GM23338 (cell line): ENCODE measurements at regions not wholly inside any gene's neighbourhood (a gene's known extent, or its start where the extent isn't known, plus 50 kb on each side); places are given as distances from the start of the nearest gene placed in this dataset.

ENCODE experiments used
- ATAC-seq: fragments of 200-7000 bp; cut with Tn5 transposase; 3 replicates; pipeline ENCODE4 v1.9.1; 2020
- DNase-seq: peaks from one replicate; pipeline ENCODE4 v3.0.0-alpha.2; 2015; ENCODE audit warnings: low spot score
- H2AFZ ChIP-seq: fragments of 200-600 bp; sonication (generic); 2 replicates; pipeline ENCODE4 v1.8.0; 2016; ENCODE audit warnings: antibody characterized with exemption, mild to moderate bottlenecking, moderate library complexity
- H3F3A ChIP-seq: fragments of 200-600 bp; sonication (generic); replicated peaks from 2 replicates; pipeline ENCODE4 v1.8.0; 2017; ENCODE audit warnings: antibody characterized with exemption, mixed run types, low read depth
- H3K27ac ChIP-seq: fragments of 200-600 bp; sonication (generic); 2 replicates; pipeline ENCODE4 v1.6.1; 2016; ENCODE audit warnings: low read depth
- H3K27me3 ChIP-seq: fragments of 200-600 bp; sonication (generic); 2 replicates; pipeline ENCODE4 v1.8.0; 2016; ENCODE audit warnings: mild to moderate bottlenecking, mixed run types, moderate library complexity; ENCODE audit not compliant: insufficient read depth
- H3K36me3 ChIP-seq: fragments of 200-600 bp; sonication (generic); 2 replicates; pipeline ENCODE4 v1.8.0; 2016; ENCODE audit warnings: mild to moderate bottlenecking; ENCODE audit not compliant: insufficient read depth
- H3K4me1 ChIP-seq: fragments of 200-600 bp; sonication (generic); 2 replicates; pipeline ENCODE4 v1.8.0; 2016; ENCODE audit warnings: mild to moderate bottlenecking, moderate library complexity; ENCODE audit not compliant: insufficient read depth
- H3K4me2 ChIP-seq: fragments of 200-600 bp; sonication (generic); 2 replicates; pipeline ENCODE4 v1.7.1; 2017; ENCODE audit warnings: mixed run types
- H3K4me3 ChIP-seq: fragments of 200-600 bp; sonication (generic); 2 replicates; pipeline ENCODE4 v1.6.1; 2016; ENCODE audit warnings: mixed run types
- H3K79me2 ChIP-seq: fragments of 200-600 bp; sonication (generic); replicated peaks from 2 replicates; pipeline ENCODE4 v1.8.0; 2017; ENCODE audit warnings: mild to moderate bottlenecking; ENCODE audit not compliant: insufficient read depth
- H3K9me2 ChIP-seq: fragments of 200-600 bp; sonication (generic); 2 replicates; pipeline ENCODE4 v1.8.0; 2017; ENCODE audit not compliant: insufficient read depth
- H4K20me1 ChIP-seq: fragments of 200-600 bp; sonication (generic); replicated peaks from 2 replicates; pipeline ENCODE4 v1.8.0; 2017; ENCODE audit warnings: mild to moderate bottlenecking; ENCODE audit not compliant: insufficient read depth
- H3K27ac Mint-ChIP-seq: 2 replicates; pipeline ENCODE4 v1.8.0; 2020; ENCODE audit warnings: inconsistent platforms, mild to moderate bottlenecking, moderate library complexity, mixed read lengths
- H3K27me3 Mint-ChIP-seq: 3 replicates; pipeline ENCODE4 v1.8.0; 2022; ENCODE audit warnings: low read depth, mild to moderate bottlenecking, moderate library complexity, mixed read lengths, inconsistent platforms; ENCODE audit not compliant: insufficient read depth, poor library complexity
- H3K36me3 Mint-ChIP-seq: 3 replicates; pipeline ENCODE4 v1.8.0; 2021; ENCODE audit warnings: low read depth, mild to moderate bottlenecking, inconsistent platforms, moderate library complexity, mixed read lengths
- H3K4me1 Mint-ChIP-seq: 3 replicates; pipeline ENCODE4 v1.8.0; 2020; ENCODE audit warnings: mild to moderate bottlenecking, inconsistent platforms, mixed read lengths
- H3K4me3 Mint-ChIP-seq: 3 replicates; pipeline ENCODE4 v1.8.0; 2021; ENCODE audit warnings: moderate library complexity, mild to moderate bottlenecking, inconsistent platforms, mixed read lengths
- H3K9me3 Mint-ChIP-seq: 3 replicates; pipeline ENCODE4 v1.8.0; 2020; ENCODE audit warnings: moderate library complexity, mild to moderate bottlenecking, inconsistent platforms, mixed read lengths
- CREB1 ChIP-seq: fragments of 250-450 bp; sonication (Bioruptor Pico); IDR thresholded peaks from 2 replicates; pipeline ENCODE4 v1.5.0; 2020; ENCODE audit warnings: low read depth, mild to moderate bottlenecking, moderate library complexity
- EZH2 ChIP-seq: fragments of 200-600 bp; sonication (generic); IDR thresholded peaks from one replicate; pipeline ENCODE4 v1.8.0; 2017; ENCODE audit warnings: antibody characterized with exemption, mild to moderate bottlenecking, low read depth; ENCODE audit not compliant: unreplicated experiment
- EZH2phosphoT487 ChIP-seq: fragments of 200-600 bp; sonication (generic); IDR thresholded peaks from one replicate; pipeline ENCODE4 v1.8.1; 2018; ENCODE audit warnings: antibody characterized with exemption; ENCODE audit not compliant: unreplicated experiment
- JUNB ChIP-seq: IDR thresholded peaks from one replicate; pipeline ENCODE4 v1.6.1; 2016; ENCODE audit warnings: antibody characterized with exemption; ENCODE audit not compliant: unreplicated experiment
- NANOG ChIP-seq: IDR thresholded peaks from 2 replicates; pipeline ENCODE4 v1.6.1; 2016; ENCODE audit warnings: antibody characterized with exemption, borderline replicate concordance
- POLR2AphosphoS5 ChIP-seq: IDR thresholded peaks from 2 replicates; pipeline ENCODE4 v1.6.1; 2016; ENCODE audit warnings: antibody characterized with exemption, low read depth
- ZNF114 ChIP-seq: fragments of 250-450 bp; sonication (Bioruptor Pico); IDR thresholded peaks from 2 replicates; pipeline ENCODE4 v1.5.0; 2020; ENCODE audit warnings: mild to moderate bottlenecking, moderate library complexity
- ZNF331 ChIP-seq: fragments of 250-450 bp; sonication (Bioruptor Pico); IDR thresholded peaks from 2 replicates; pipeline ENCODE4 v1.5.0; 2020; ENCODE audit warnings: low read depth, mild to moderate bottlenecking, moderate library complexity
- TF ChIP-seq, protein P1 (sequence below): IDR thresholded peaks from 2 replicates; pipeline ENCODE4 v1.6.1; 2016; ENCODE audit warnings: antibody characterized with exemption
- TF ChIP-seq, protein P2 (sequence below): fragments of 250-450 bp; sonication (Bioruptor Pico); IDR thresholded peaks from 2 replicates; pipeline ENCODE4 v1.5.0; 2020; ENCODE audit warnings: mild to moderate bottlenecking, moderate library complexity

DNA sequence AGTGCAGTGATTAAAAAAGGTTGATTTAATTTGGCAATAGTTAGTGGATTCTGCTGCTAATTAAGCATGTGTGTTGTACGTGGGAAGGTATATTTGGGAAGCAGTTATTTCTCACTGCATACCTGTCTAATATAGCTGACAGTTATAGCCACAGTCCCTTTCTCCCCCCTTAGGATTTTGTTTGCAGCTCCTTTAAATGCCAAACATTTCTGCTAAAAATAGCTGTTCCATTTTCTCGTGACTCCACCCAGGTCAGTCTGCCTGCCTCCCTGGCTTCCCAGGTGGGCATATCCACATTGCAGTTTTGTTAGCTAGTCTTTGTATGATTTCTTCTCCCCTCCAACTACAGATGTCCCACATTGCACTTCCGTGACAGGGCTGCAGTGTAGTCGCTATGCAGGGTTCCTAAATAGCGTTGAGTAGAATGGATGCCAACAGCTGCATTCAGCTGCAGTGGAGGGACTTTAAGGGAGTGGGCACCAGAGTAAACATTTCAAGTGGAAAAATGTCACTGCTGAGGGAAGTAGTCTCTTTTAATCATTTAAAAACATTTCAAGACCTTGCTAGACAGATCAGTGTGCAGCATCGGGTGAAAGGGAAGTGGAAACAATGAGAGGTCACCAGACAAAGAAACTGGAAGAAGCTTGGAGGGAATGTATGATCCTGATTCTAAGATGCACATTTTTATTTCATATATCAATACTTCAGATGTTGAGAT is 326.3 kb downstream of the RAPGEF2 start (continued):
- TF ChIP-seq, protein P1, sequence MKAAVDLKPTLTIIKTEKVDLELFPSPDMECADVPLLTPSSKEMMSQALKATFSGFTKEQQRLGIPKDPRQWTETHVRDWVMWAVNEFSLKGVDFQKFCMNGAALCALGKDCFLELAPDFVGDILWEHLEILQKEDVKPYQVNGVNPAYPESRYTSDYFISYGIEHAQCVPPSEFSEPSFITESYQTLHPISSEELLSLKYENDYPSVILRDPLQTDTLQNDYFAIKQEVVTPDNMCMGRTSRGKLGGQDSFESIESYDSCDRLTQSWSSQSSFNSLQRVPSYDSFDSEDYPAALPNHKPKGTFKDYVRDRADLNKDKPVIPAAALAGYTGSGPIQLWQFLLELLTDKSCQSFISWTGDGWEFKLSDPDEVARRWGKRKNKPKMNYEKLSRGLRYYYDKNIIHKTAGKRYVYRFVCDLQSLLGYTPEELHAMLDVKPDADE: no peak
- TF ChIP-seq NANOG: no peak
- TF ChIP-seq POLR2AphosphoS5: no peak
- no peak for TF ChIP-seq EZH2phosphoT487

DNA sequence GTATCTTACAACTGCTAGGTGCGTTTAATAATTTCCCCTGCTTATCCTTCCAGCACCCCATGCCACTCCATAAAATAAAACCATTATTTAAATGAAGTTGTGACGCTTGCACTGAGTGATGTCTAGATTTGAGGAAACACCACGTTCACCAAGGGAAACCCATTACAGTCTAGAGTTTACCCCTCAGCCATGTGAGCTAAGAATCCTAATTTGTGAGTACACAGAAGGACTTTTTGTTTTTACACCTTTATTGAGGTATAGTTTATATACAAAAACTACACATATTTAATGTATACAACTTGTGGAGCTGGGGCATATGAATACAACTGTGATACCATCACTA is 326.8 kb downstream of the RAPGEF2 start:
- no peaks in the 10 kb centered on the region for H3K36me3 Mint-ChIP-seq
- DNase-seq: no peak
- H3K9me2 ChIP-seq: no peaks in the 10 kb centered on the region
- H3K27ac ChIP-seq: no peak overlapping the region
- no peaks in the 10 kb centered on the region for H3K9me3 Mint-ChIP-seq
- no peak overlapping the region for H3K4me3 Mint-ChIP-seq
- H2AFZ ChIP-seq: no peak overlapping the region
- H3K27ac Mint-ChIP-seq: no peak overlapping the region
- no peaks in the 10 kb centered on the region for H3F3A ChIP-seq
- no peaks in the 10 kb centered on the region; the same call in 1 of the 2 replicates for H3K36me3 ChIP-seq
- H3K4me2 ChIP-seq: no peak overlapping the region
- H3K27me3 Mint-ChIP-seq: peaks cover 2% of the 10 kb centered on the region
- no peak for ATAC-seq
- no peaks in the 10 kb centered on the region for H3K27me3 ChIP-seq
- no peak overlapping the region for H3K4me3 ChIP-seq
- peaks cover 19% of the 10 kb centered on the region for H3K4me1 ChIP-seq
- peaks cover 9% of the 10 kb centered on the region for H3K4me1 Mint-ChIP-seq
- TF ChIP-seq JUNB: no peak
- TF ChIP-seq POLR2AphosphoS5: no peak
- no peaks in the 10 kb centered on the region for H4K20me1 ChIP-seq
- no peaks in the 10 kb centered on the region for H3K79me2 ChIP-seq

DNA sequence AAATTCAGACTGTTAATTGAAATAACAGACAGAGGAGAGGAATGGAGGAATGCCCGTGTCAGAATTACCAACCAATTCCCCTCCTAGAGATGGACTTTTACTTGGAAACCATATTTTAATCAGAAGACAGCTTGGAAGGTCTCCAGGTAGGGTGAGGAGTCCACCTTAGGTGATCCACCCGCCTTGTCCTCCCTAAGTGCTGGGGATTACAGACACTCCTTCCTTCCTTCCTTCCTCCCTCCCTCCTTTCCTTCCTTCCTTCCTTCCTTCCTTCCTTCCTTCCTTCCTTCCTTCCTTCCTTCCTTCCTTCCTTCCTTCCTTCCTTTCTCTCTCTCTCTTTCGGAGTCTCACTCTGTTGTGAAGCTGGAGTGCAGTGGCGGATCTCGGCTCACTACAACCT is 328.0 kb downstream of the RAPGEF2 start:
- Histone ChIP-seq H3K27me3 (no peaks in the 10 kb centered on the region), H3K9me2 (no peaks in the 10 kb centered on the region), H3K4me3 (no peak overlapping the region), H3K79me2 (no peaks in the 10 kb centered on the region), H3F3A (no peaks in the 10 kb centered on the region), H3K27ac (no peak overlapping the region), H3K4me2 (no peak overlapping the region), H3K36me3 (no peaks in the 10 kb centered on the region), H4K20me1 (no peaks in the 10 kb centered on the region), H3K4me1 (peaks cover 10% of the 10 kb centered on the region), H2AFZ (no peak overlapping the region)
- H3K36me3 Mint-ChIP-seq: no peaks in the 10 kb centered on the region
- no peaks in the 10 kb centered on the region for H3K9me3 Mint-ChIP-seq
- ATAC-seq: no peak
- H3K4me3 Mint-ChIP-seq: no peak overlapping the region
- no peak for DNase-seq
- H3K27me3 Mint-ChIP-seq: peaks cover 2% of the 10 kb centered on the region
- peaks cover 10% of the 10 kb centered on the region for H3K4me1 Mint-ChIP-seq
- no peak overlapping the region for H3K27ac Mint-ChIP-seq
- TF ChIP-seq ZNF331 (CRISPR knock-in tag) (no peak), EZH2 (no peak), EZH2phosphoT487 (no peak), ZNF114 (CRISPR knock-in tag) (no peak), CREB1 (CRISPR knock-in tag) (no peak)
- TF ChIP-seq, protein P1: no peak
- TF ChIP-seq, protein P2, sequence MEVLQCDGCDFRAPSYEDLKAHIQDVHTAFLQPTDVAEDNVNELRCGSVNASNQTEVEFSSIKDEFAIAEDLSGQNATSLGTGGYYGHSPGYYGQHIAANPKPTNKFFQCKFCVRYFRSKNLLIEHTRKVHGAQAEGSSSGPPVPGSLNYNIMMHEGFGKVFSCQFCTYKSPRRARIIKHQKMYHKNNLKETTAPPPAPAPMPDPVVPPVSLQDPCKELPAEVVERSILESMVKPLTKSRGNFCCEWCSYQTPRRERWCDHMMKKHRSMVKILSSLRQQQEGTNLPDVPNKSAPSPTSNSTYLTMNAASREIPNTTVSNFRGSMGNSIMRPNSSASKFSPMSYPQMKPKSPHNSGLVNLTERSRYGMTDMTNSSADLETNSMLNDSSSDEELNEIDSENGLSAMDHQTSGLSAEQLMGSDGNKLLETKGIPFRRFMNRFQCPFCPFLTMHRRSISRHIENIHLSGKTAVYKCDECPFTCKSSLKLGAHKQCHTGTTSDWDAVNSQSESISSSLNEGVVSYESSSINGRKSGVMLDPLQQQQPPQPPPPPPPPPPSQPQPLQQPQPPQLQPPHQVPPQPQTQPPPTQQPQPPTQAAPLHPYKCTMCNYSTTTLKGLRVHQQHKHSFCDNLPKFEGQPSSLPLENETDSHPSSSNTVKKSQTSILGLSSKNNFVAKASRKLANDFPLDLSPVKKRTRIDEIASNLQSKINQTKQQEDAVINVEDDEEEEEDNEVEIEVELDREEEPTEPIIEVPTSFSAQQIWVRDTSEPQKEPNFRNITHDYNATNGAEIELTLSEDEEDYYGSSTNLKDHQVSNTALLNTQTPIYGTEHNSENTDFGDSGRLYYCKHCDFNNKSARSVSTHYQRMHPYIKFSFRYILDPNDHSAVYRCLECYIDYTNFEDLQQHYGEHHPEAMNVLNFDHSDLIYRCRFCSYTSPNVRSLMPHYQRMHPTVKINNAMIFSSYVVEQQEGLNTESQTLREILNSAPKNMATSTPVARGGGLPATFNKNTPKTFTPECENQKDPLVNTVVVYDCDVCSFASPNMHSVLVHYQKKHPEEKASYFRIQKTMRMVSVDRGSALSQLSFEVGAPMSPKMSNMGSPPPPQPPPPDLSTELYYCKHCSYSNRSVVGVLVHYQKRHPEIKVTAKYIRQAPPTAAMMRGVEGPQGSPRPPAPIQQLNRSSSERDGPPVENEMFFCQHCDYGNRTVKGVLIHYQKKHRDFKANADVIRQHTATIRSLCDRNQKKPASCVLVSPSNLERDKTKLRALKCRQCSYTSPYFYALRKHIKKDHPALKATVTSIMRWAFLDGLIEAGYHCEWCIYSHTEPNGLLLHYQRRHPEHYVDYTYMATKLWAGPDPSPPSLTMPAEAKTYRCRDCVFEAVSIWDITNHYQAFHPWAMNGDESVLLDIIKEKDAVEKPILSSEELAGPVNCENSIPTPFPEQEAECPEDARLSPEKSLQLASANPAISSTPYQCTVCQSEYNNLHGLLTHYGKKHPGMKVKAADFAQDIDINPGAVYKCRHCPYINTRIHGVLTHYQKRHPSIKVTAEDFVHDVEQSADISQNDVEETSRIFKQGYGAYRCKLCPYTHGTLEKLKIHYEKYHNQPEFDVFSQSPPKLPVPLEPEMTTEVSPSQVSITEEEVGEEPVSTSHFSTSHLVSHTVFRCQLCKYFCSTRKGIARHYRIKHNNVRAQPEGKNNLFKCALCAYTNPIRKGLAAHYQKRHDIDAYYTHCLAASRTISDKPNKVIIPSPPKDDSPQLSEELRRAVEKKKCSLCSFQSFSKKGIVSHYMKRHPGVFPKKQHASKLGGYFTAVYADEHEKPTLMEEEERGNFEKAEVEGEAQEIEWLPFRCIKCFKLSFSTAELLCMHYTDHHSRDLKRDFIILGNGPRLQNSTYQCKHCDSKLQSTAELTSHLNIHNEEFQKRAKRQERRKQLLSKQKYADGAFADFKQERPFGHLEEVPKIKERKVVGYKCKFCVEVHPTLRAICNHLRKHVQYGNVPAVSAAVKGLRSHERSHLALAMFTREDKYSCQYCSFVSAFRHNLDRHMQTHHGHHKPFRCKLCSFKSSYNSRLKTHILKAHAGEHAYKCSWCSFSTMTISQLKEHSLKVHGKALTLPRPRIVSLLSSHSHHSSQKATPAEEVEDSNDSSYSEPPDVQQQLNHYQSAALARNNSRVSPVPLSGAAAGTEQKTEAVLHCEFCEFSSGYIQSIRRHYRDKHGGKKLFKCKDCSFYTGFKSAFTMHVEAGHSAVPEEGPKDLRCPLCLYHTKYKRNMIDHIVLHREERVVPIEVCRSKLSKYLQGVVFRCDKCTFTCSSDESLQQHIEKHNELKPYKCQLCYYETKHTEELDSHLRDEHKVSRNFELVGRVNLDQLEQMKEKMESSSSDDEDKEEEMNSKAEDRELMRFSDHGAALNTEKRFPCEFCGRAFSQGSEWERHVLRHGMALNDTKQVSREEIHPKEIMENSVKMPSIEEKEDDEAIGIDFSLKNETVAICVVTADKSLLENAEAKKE (CRISPR knock-in tag): no peak
